ENCODE measurements at regions not wholly inside any gene's neighbourhood (a gene's known extent, or its start where the extent isn't known, plus 50 kb on each side); places are given as distances from the start of the nearest gene placed in this dataset.

- H3K4me3 ChIP-seq (ENCODE audit: control insufficient read depth, low read depth, low read length): no peak overlapping the region
- DNase-seq (ENCODE audit: low read depth): no peak
- no peak for TF ChIP-seq CTCF (IDR thresholded peaks at IDR 0.05; ENCODE audit: control insufficient read depth, insufficient read depth, low read depth, low read length, missing control alignments)
These were observed 441.4 kb downstream of the IGSF11 start for GRCh38 chr3:118593277-118593670.

GRCh38 chr3:118597184-118597583, 437.5 kb downstream of the IGSF11 start:
- TF ChIP-seq CTCF (IDR thresholded peaks at IDR 0.05; ENCODE audit: control insufficient read depth, insufficient read depth, low read depth, low read length, missing control alignments): no peak
- no peak overlapping the region for H3K4me3 ChIP-seq (ENCODE audit: control insufficient read depth, low read depth, low read length)
- no peak for DNase-seq (ENCODE audit: low read depth)

GRCh38 chr3:118607915-118608820, 426.5 kb downstream of the IGSF11 start:
- no peak for TF ChIP-seq CTCF (IDR thresholded peaks at IDR 0.05; ENCODE audit: control insufficient read depth, insufficient read depth, low read depth, low read length, missing control alignments)
- no peak overlapping the region for H3K4me3 ChIP-seq (ENCODE audit: control insufficient read depth, low read depth, low read length)
- DNase-seq (ENCODE audit: low read depth): no peak

- TF ChIP-seq CTCF (IDR thresholded peaks at IDR 0.05; ENCODE audit: control insufficient read depth, insufficient read depth, low read depth, low read length, missing control alignments): no peak
- no peak overlapping the region for H3K4me3 ChIP-seq (ENCODE audit: control insufficient read depth, low read depth, low read length)
- DNase-seq (ENCODE audit: low read depth): no peak
These were observed 416.2 kb downstream of the IGSF11 start for GRCh38 chr3:118618247-118619040.

GRCh38 chr3:118626453-118626852, 408.2 kb downstream of the IGSF11 start:
- TF ChIP-seq CTCF (IDR thresholded peaks at IDR 0.05; ENCODE audit: control insufficient read depth, insufficient read depth, low read depth, low read length, missing control alignments): no peak
- DNase-seq (ENCODE audit: low read depth): no peak

GRCh38 chr3:118628704-118629341, 405.8 kb downstream of the IGSF11 start:
- DNase-seq (ENCODE audit: low read depth): no peak
- peak; percentile 16 for TF ChIP-seq CTCF (IDR thresholded peaks at IDR 0.05; ENCODE audit: control insufficient read depth, insufficient read depth, low read depth, low read length, missing control alignments)
- no peak overlapping the region for H3K4me3 ChIP-seq (ENCODE audit: control insufficient read depth, low read depth, low read length)

More at GRCh38 chr3:118626453-118626852, 408.2 kb downstream of the IGSF11 start:
- no peak overlapping the region for H3K4me3 ChIP-seq (ENCODE audit: control insufficient read depth, low read depth, low read length)
